ENCODE measurements at regions not wholly inside any gene's neighbourhood (a gene's known extent, or its start where the extent isn't known, plus 50 kb on each side); places are given as distances from the start of the nearest gene placed in this dataset.

GRCh38 chr13:104057861-104058260 lies 991.6 kb upstream of the SLC10A2 start:
- no peaks in the 10 kb centered on the region for H4K20me1 ChIP-seq (ENCODE audit: control insufficient read depth, extremely low read depth, insufficient read depth, low read length)
- H2AFZ ChIP-seq (ENCODE audit: low read length): no peak overlapping the region
- H3K9ac ChIP-seq (ENCODE audit: insufficient read depth, low read length): no peak overlapping the region
- no peaks in the 10 kb centered on the region for H3K9me3 ChIP-seq (ENCODE audit: control insufficient read depth, insufficient read depth, low read depth, low read length)
- peak overlapping the region in 1 of 4 experiments; percentile 36 for H3K4me3 ChIP-seq (replicated peaks in 1 of 4; ENCODE audit: control extremely low read depth in 1 of 4, insufficient read depth in 1 of 4, low read depth in 3 of 4, low read length in 4 of 4)
- no peaks in the 10 kb centered on the region for H3K27me3 ChIP-seq (ENCODE audit: control insufficient read depth, insufficient read depth, low read length)
- no peaks in the 10 kb centered on the region for H3K4me1 ChIP-seq (ENCODE audit: control insufficient read depth, extremely low read depth, insufficient read depth, low read length)
- H3K79me2 ChIP-seq (ENCODE audit: control insufficient read depth, insufficient read depth, low read length): no peaks in the 10 kb centered on the region
- no peaks in the 10 kb centered on the region for H3K36me3 ChIP-seq (ENCODE audit: control insufficient read depth, insufficient read depth, low read length)
- H3K27ac ChIP-seq (ENCODE audit: insufficient read depth, low read length): no peak overlapping the region
- no peak for TF ChIP-seq CTCF (conservative IDR thresholded peaks at IDR 0.05 in 1 of 2, IDR thresholded peaks at IDR 0.05 in 1 of 2; ENCODE audit: low read depth in 1 of 2, low read length in 2 of 2)
- TF ChIP-seq EZH2 (IDR thresholded peaks at IDR 0.05; ENCODE audit: low read length, missing control alignments): no peak
- peak overlapping the region; percentile 25 for H3K4me2 ChIP-seq (ENCODE audit: extremely low read depth, insufficient read depth, low read length)
- DNase-seq (ENCODE audit: low read depth in 2 of 2): peak; percentile 3 to 12

- Histone ChIP-seq H3K4me2 (ENCODE audit: extremely low read depth, insufficient read depth, low read length) (no peak overlapping the region), H4K20me1 (ENCODE audit: control insufficient read depth, extremely low read depth, insufficient read depth, low read length) (no peaks in the 10 kb centered on the region), H3K36me3 (ENCODE audit: control insufficient read depth, insufficient read depth, low read length) (no peaks in the 10 kb centered on the region), H3K9me3 (ENCODE audit: control insufficient read depth, insufficient read depth, low read depth, low read length) (no peaks in the 10 kb centered on the region), H3K27me3 (ENCODE audit: control insufficient read depth, insufficient read depth, low read length) (no peaks in the 10 kb centered on the region), H3K27ac (ENCODE audit: insufficient read depth, low read length) (no peak overlapping the region), H3K4me1 (ENCODE audit: control insufficient read depth, extremely low read depth, insufficient read depth, low read length) (no peaks in the 10 kb centered on the region), H3K9ac (ENCODE audit: insufficient read depth, low read length) (no peak overlapping the region), H2AFZ (ENCODE audit: low read length) (no peak overlapping the region), H3K4me3 (replicated peaks in 1 of 4; ENCODE audit: control extremely low read depth in 1 of 4, insufficient read depth in 1 of 4, low read depth in 3 of 4, low read length in 4 of 4) (no peak overlapping the region), H3K79me2 (ENCODE audit: control insufficient read depth, insufficient read depth, low read length) (no peaks in the 10 kb centered on the region)
- no peak for DNase-seq (ENCODE audit: low read depth in 2 of 2)
- no peak for TF ChIP-seq EZH2 (IDR thresholded peaks at IDR 0.05; ENCODE audit: low read length, missing control alignments)
- no peak for TF ChIP-seq CTCF (conservative IDR thresholded peaks at IDR 0.05 in 1 of 2, IDR thresholded peaks at IDR 0.05 in 1 of 2; ENCODE audit: low read depth in 1 of 2, low read length in 2 of 2)
Observed at GRCh38 chr13:104045907-104046306, 979.7 kb upstream of the SLC10A2 start.

GRCh38 chr13:104043184-104043583 lies 977.0 kb upstream of the SLC10A2 start:
- Histone ChIP-seq H4K20me1 (ENCODE audit: control insufficient read depth, extremely low read depth, insufficient read depth, low read length) (no peaks in the 10 kb centered on the region), H3K9me3 (ENCODE audit: control insufficient read depth, insufficient read depth, low read depth, low read length) (no peaks in the 10 kb centered on the region), H3K4me3 (replicated peaks in 1 of 4; ENCODE audit: control extremely low read depth in 1 of 4, insufficient read depth in 1 of 4, low read depth in 3 of 4, low read length in 4 of 4) (no peak overlapping the region), H3K4me1 (ENCODE audit: control insufficient read depth, extremely low read depth, insufficient read depth, low read length) (no peaks in the 10 kb centered on the region), H3K4me2 (ENCODE audit: extremely low read depth, insufficient read depth, low read length) (no peak overlapping the region), H3K9ac (ENCODE audit: insufficient read depth, low read length) (no peak overlapping the region), H3K27me3 (ENCODE audit: control insufficient read depth, insufficient read depth, low read length) (no peaks in the 10 kb centered on the region), H3K36me3 (ENCODE audit: control insufficient read depth, insufficient read depth, low read length) (no peaks in the 10 kb centered on the region), H3K79me2 (ENCODE audit: control insufficient read depth, insufficient read depth, low read length) (no peaks in the 10 kb centered on the region), H2AFZ (ENCODE audit: low read length) (no peak overlapping the region), H3K27ac (ENCODE audit: insufficient read depth, low read length) (no peak overlapping the region)
- peak; percentile 17 for DNase-seq (ENCODE audit: low read depth in 2 of 2)
- no peak for TF ChIP-seq EZH2 (IDR thresholded peaks at IDR 0.05; ENCODE audit: low read length, missing control alignments)
- no peak for TF ChIP-seq CTCF (conservative IDR thresholded peaks at IDR 0.05 in 1 of 2, IDR thresholded peaks at IDR 0.05 in 1 of 2; ENCODE audit: low read depth in 1 of 2, low read length in 2 of 2)
